Tibial nerve (tissue), 4 donors: ENCODE measurements at regions not wholly inside any gene's neighbourhood (a gene's known extent, or its start where the extent isn't known, plus 50 kb on each side); places are given as distances from the start of the nearest gene placed in this dataset.

Source experiments
- CTCF ChIP-seq, 5 experiments: fragments of 200-600 bp in 3 of 5; fragments of 450-650 bp in 2 of 5; sonication (generic) in 3 of 5; IDR thresholded peaks; one replicate each; pipeline ENCODE4 v1.5.1; 2016 to 2019; ENCODE audit warnings: antibody characterized with exemption in 5 of 5, mild to moderate bottlenecking in 3 of 5, moderate library complexity in 2 of 5
- EP300 ChIP-seq, 2 donors: sonication (generic); formaldehyde crosslinking; IDR thresholded peaks; one replicate each; pipeline ENCODE4 v1.6.1; 2017; ENCODE audit warnings: antibody characterized with exemption in 2 of 2, mild to moderate bottlenecking in 1 of 2
- POLR2A ChIP-seq, 2 donors: fragments of 450-650 bp; IDR thresholded peaks; one replicate each; pipeline ENCODE4 v1.6.1; 2017; ENCODE audit warnings: antibody characterized with exemption in 2 of 2, mild to moderate bottlenecking in 2 of 2, moderate library complexity in 2 of 2

GRCh38 chr11:24390016-24390415 lies 106.8 kb upstream of the LUZP2 start:
- TF ChIP-seq CTCF (IDR thresholded peaks at IDR 0.05) (no peak), EP300 (IDR thresholded peaks at IDR 0.05) (no peak), POLR2A (IDR thresholded peaks at IDR 0.05) (no peak)
